HUES48 (cell line): ENCODE measurements at regions not wholly inside any gene's neighbourhood (a gene's known extent, or its start where the extent isn't known, plus 50 kb on each side); places are given as distances from the start of the nearest gene placed in this dataset.

ENCODE experiments used
- H3K27ac ChIP-seq: one replicate; pipeline ENCODE4 v1.7.0; 2013; ENCODE audit warnings: low read depth, low read length, inconsistent platforms
- H3K27me3 ChIP-seq: 2 replicates; pipeline ENCODE4 v1.6.1; 2013; ENCODE audit warnings: mild to moderate bottlenecking, low read length; ENCODE audit not compliant: control insufficient read depth, insufficient read depth
- H3K36me3 ChIP-seq: 2 replicates; pipeline ENCODE4 v1.6.1; 2013; ENCODE audit warnings: low read length; ENCODE audit not compliant: control insufficient read depth, insufficient read depth
- H3K4me1 ChIP-seq: 2 replicates; pipeline ENCODE4 v1.6.1; 2013; ENCODE audit warnings: mild to moderate bottlenecking, low read length; ENCODE audit not compliant: control insufficient read depth, insufficient read depth
- H3K4me3 ChIP-seq: 2 replicates; pipeline ENCODE4 v1.5.1; 2013; ENCODE audit warnings: mild to moderate bottlenecking, low read depth, low read length
- H3K9ac ChIP-seq: 2 replicates; pipeline ENCODE4 v1.6.1; 2013; ENCODE audit warnings: mild to moderate bottlenecking, low read depth, low read length, moderate library complexity
- H3K9me3 ChIP-seq: 2 replicates; pipeline ENCODE4 v1.6.1; 2013; ENCODE audit warnings: low read length; ENCODE audit not compliant: control insufficient read depth, insufficient read depth

GRCh38 chr1:199799116-199799515, 228.4 kb upstream of the NR5A2 start:
- no peak overlapping the region for H3K9ac ChIP-seq
- H3K4me3 ChIP-seq, result no peak overlapping the region
- H3K27ac ChIP-seq, result no peak overlapping the region
- no peaks in the 10 kb centered on the region for H3K27me3 ChIP-seq
- no peaks in the 10 kb centered on the region for H3K9me3 ChIP-seq
- H3K4me1 ChIP-seq, result peaks cover 7% of the 10 kb centered on the region
- no peaks in the 10 kb centered on the region for H3K36me3 ChIP-seq

- H3K4me1 ChIP-seq, result peaks cover 13% of the 10 kb centered on the region; the same call in 1 of the 2 replicates
- H3K36me3 ChIP-seq, result no peaks in the 10 kb centered on the region
- H3K27me3 ChIP-seq, result no peaks in the 10 kb centered on the region
- H3K4me3 ChIP-seq, result no peak overlapping the region
- H3K9me3 ChIP-seq, result no peaks in the 10 kb centered on the region
- H3K27ac ChIP-seq, result no peak overlapping the region
- no peak overlapping the region for H3K9ac ChIP-seq
Observed at GRCh38 chr1:199804526-199804925, 223.0 kb upstream of the NR5A2 start.

GRCh38 chr1:199808110-199808870, 219.2 kb upstream of the NR5A2 start:
- no peak overlapping the region for H3K9ac ChIP-seq

GRCh38 chr1:199809311-199809710, 218.2 kb upstream of the NR5A2 start:
- no peaks in the 10 kb centered on the region for H3K36me3 ChIP-seq
- no peak overlapping the region for H3K9ac ChIP-seq
- peaks cover 8% of the 10 kb centered on the region; the same call in 1 of the 2 replicates for H3K4me1 ChIP-seq
- no peak overlapping the region for H3K27ac ChIP-seq
- H3K9me3 ChIP-seq, result no peaks in the 10 kb centered on the region
- H3K4me3 ChIP-seq, result no peak overlapping the region
- no peaks in the 10 kb centered on the region for H3K27me3 ChIP-seq

More at GRCh38 chr1:199808110-199808870, 219.2 kb upstream of the NR5A2 start:
- peaks cover 13% of the 10 kb centered on the region; the same call in 1 of the 2 replicates for H3K4me1 ChIP-seq
- no peaks in the 10 kb centered on the region for H3K9me3 ChIP-seq
- H3K4me3 ChIP-seq, result no peak overlapping the region
- no peaks in the 10 kb centered on the region for H3K36me3 ChIP-seq
- no peaks in the 10 kb centered on the region for H3K27me3 ChIP-seq
- H3K27ac ChIP-seq, result no peak overlapping the region

- no peaks in the 10 kb centered on the region for H3K4me1 ChIP-seq
- H3K9me3 ChIP-seq, result no peaks in the 10 kb centered on the region
- H3K9ac ChIP-seq, result no peak overlapping the region
- no peaks in the 10 kb centered on the region for H3K36me3 ChIP-seq
- no peak overlapping the region for H3K27ac ChIP-seq
- H3K27me3 ChIP-seq, result no peaks in the 10 kb centered on the region
- H3K4me3 ChIP-seq, result no peak overlapping the region
Observed at GRCh38 chr1:199811163-199811562, 216.3 kb upstream of the NR5A2 start.

GRCh38 chr1:199813198-199813597, 214.3 kb upstream of the NR5A2 start:
- Histone ChIP-seq H3K27ac (no peak overlapping the region), H3K9me3 (no peaks in the 10 kb centered on the region), H3K4me1 (no peaks in the 10 kb centered on the region), H3K4me3 (no peak overlapping the region), H3K27me3 (no peaks in the 10 kb centered on the region), H3K36me3 (no peaks in the 10 kb centered on the region), H3K9ac (no peak overlapping the region)

GRCh38 chr1:199815947-199816346, 211.6 kb upstream of the NR5A2 start:
- H3K27ac ChIP-seq, result no peak overlapping the region
- H3K9ac ChIP-seq, result no peak overlapping the region
- no peaks in the 10 kb centered on the region for H3K27me3 ChIP-seq
- H3K9me3 ChIP-seq, result no peaks in the 10 kb centered on the region
- H3K4me1 ChIP-seq, result no peaks in the 10 kb centered on the region
- H3K36me3 ChIP-seq, result no peaks in the 10 kb centered on the region
- H3K4me3 ChIP-seq, result no peak overlapping the region

- Histone ChIP-seq H3K27me3 (no peaks in the 10 kb centered on the region), H3K27ac (no peak overlapping the region), H3K36me3 (no peaks in the 10 kb centered on the region), H3K9me3 (no peaks in the 10 kb centered on the region), H3K4me3 (no peak overlapping the region), H3K4me1 (no peaks in the 10 kb centered on the region), H3K9ac (no peak overlapping the region)
Observed at GRCh38 chr1:199817266-199817665, 210.2 kb upstream of the NR5A2 start.

GRCh38 chr1:199821029-199821779, 206.3 kb upstream of the NR5A2 start:
- H3K27me3 ChIP-seq, result no peaks in the 10 kb centered on the region
- H3K4me3 ChIP-seq, result no peak overlapping the region
- no peak overlapping the region for H3K9ac ChIP-seq
- H3K27ac ChIP-seq, result no peak overlapping the region
- H3K4me1 ChIP-seq, result no peaks in the 10 kb centered on the region
- no peaks in the 10 kb centered on the region for H3K9me3 ChIP-seq
- H3K36me3 ChIP-seq, result no peaks in the 10 kb centered on the region

- Histone ChIP-seq H3K4me3 (no peak overlapping the region), H3K4me1 (no peaks in the 10 kb centered on the region), H3K27ac (no peak overlapping the region), H3K27me3 (no peaks in the 10 kb centered on the region), H3K9me3 (no peaks in the 10 kb centered on the region), H3K9ac (no peak overlapping the region), H3K36me3 (no peaks in the 10 kb centered on the region)
Observed at GRCh38 chr1:199832451-199832850, 195.1 kb upstream of the NR5A2 start.

GRCh38 chr1:199834711-199835110, 192.8 kb upstream of the NR5A2 start:
- no peaks in the 10 kb centered on the region for H3K9me3 ChIP-seq
- H3K27ac ChIP-seq, result no peak overlapping the region
- no peaks in the 10 kb centered on the region for H3K27me3 ChIP-seq
- H3K4me3 ChIP-seq, result no peak overlapping the region
- H3K4me1 ChIP-seq, result no peaks in the 10 kb centered on the region
- H3K36me3 ChIP-seq, result no peaks in the 10 kb centered on the region
- no peak overlapping the region for H3K9ac ChIP-seq
